RPMI7951 (cell line): ENCODE measurements at regions not wholly inside any gene's neighbourhood (a gene's known extent, or its start where the extent isn't known, plus 50 kb on each side); places are given as distances from the start of the nearest gene placed in this dataset.

Experiments used
- DNase-seq: peaks from one replicate; pipeline ENCODE4 v3.0.0-alpha.2; 2012; ENCODE audit warnings: low read depth

- no peak for DNase-seq
Measured at GRCh38 chr20:51159303-51159702, 136.4 kb upstream of the KCNG1 start.

- no peak for DNase-seq
Measured at GRCh38 chr20:51158226-51158625, 135.3 kb upstream of the KCNG1 start.

GRCh38 chr20:51156041-51156982, 133.4 kb upstream of the KCNG1 start:
- peak; percentile 24 for DNase-seq

- DNase-seq = peak; percentile 57
Measured at GRCh38 chr20:51154708-51155690, 132.1 kb upstream of the KCNG1 start.

GRCh38 chr20:51153867-51154707, 131.2 kb upstream of the KCNG1 start:
- no peak for DNase-seq

GRCh38 chr20:51148941-51149340, 126.0 kb upstream of the KCNG1 start:
- no peak for DNase-seq

GRCh38 chr20:51144476-51144875, 121.6 kb upstream of the KCNG1 start:
- DNase-seq = no peak

- DNase-seq = no peak
Measured at GRCh38 chr20:51143652-51144051, 120.7 kb upstream of the KCNG1 start.

- DNase-seq = no peak
Measured at GRCh38 chr20:51142448-51142847, 119.5 kb upstream of the KCNG1 start.

- DNase-seq = no peak
Measured at GRCh38 chr20:51140671-51141070, 117.8 kb upstream of the KCNG1 start.

GRCh38 chr20:51139891-51140290, 117.0 kb upstream of the KCNG1 start:
- no peak for DNase-seq

GRCh38 chr20:51138576-51138975, 115.7 kb upstream of the KCNG1 start:
- DNase-seq = no peak

- DNase-seq = no peak
Measured at GRCh38 chr20:51137461-51137860, 114.6 kb upstream of the KCNG1 start.

GRCh38 chr20:51135926-51136715, 113.2 kb upstream of the KCNG1 start:
- DNase-seq = no peak

GRCh38 chr20:51134405-51134804, 111.5 kb upstream of the KCNG1 start:
- no peak for DNase-seq

GRCh38 chr20:51132279-51132678, 109.4 kb upstream of the KCNG1 start:
- DNase-seq = peak; percentile 36

- DNase-seq = no peak
Measured at GRCh38 chr20:51131811-51132210, 108.9 kb upstream of the KCNG1 start.

- DNase-seq = no peak
Measured at GRCh38 chr20:51129147-51129776, 106.4 kb upstream of the KCNG1 start.

GRCh38 chr20:51128198-51128597, 105.3 kb upstream of the KCNG1 start:
- peak; percentile 83 for DNase-seq

- no peak for DNase-seq
Measured at GRCh38 chr20:51127713-51128112, 104.8 kb upstream of the KCNG1 start.
